GM23338 (cell line): ENCODE measurements at regions not wholly inside any gene's neighbourhood (a gene's known extent, or its start where the extent isn't known, plus 50 kb on each side); places are given as distances from the start of the nearest gene placed in this dataset.

Source experiments
- ATAC-seq: fragments of 200-7000 bp; cut with Tn5 transposase; 3 replicates; pipeline ENCODE4 v1.9.1; 2020
- DNase-seq: peaks from one replicate; pipeline ENCODE4 v3.0.0-alpha.2; 2015; ENCODE audit warnings: low spot score
- H2AFZ ChIP-seq: fragments of 200-600 bp; sonication (generic); 2 replicates; pipeline ENCODE4 v1.8.0; 2016; ENCODE audit warnings: antibody characterized with exemption, mild to moderate bottlenecking, moderate library complexity
- H3F3A ChIP-seq: fragments of 200-600 bp; sonication (generic); replicated peaks from 2 replicates; pipeline ENCODE4 v1.8.0; 2017; ENCODE audit warnings: antibody characterized with exemption, mixed run types, low read depth
- H3K27ac ChIP-seq: fragments of 200-600 bp; sonication (generic); 2 replicates; pipeline ENCODE4 v1.6.1; 2016; ENCODE audit warnings: low read depth
- H3K27me3 ChIP-seq: fragments of 200-600 bp; sonication (generic); 2 replicates; pipeline ENCODE4 v1.8.0; 2016; ENCODE audit warnings: mild to moderate bottlenecking, mixed run types, moderate library complexity; ENCODE audit not compliant: insufficient read depth
- H3K36me3 ChIP-seq: fragments of 200-600 bp; sonication (generic); 2 replicates; pipeline ENCODE4 v1.8.0; 2016; ENCODE audit warnings: mild to moderate bottlenecking; ENCODE audit not compliant: insufficient read depth
- H3K4me1 ChIP-seq: fragments of 200-600 bp; sonication (generic); 2 replicates; pipeline ENCODE4 v1.8.0; 2016; ENCODE audit warnings: mild to moderate bottlenecking, moderate library complexity; ENCODE audit not compliant: insufficient read depth
- H3K4me2 ChIP-seq: fragments of 200-600 bp; sonication (generic); 2 replicates; pipeline ENCODE4 v1.7.1; 2017; ENCODE audit warnings: mixed run types
- H3K4me3 ChIP-seq: fragments of 200-600 bp; sonication (generic); 2 replicates; pipeline ENCODE4 v1.6.1; 2016; ENCODE audit warnings: mixed run types
- H3K79me2 ChIP-seq: fragments of 200-600 bp; sonication (generic); replicated peaks from 2 replicates; pipeline ENCODE4 v1.8.0; 2017; ENCODE audit warnings: mild to moderate bottlenecking; ENCODE audit not compliant: insufficient read depth
- H3K9me2 ChIP-seq: fragments of 200-600 bp; sonication (generic); 2 replicates; pipeline ENCODE4 v1.8.0; 2017; ENCODE audit not compliant: insufficient read depth
- H4K20me1 ChIP-seq: fragments of 200-600 bp; sonication (generic); replicated peaks from 2 replicates; pipeline ENCODE4 v1.8.0; 2017; ENCODE audit warnings: mild to moderate bottlenecking; ENCODE audit not compliant: insufficient read depth
- H3K27ac Mint-ChIP-seq: 2 replicates; pipeline ENCODE4 v1.8.0; 2020; ENCODE audit warnings: inconsistent platforms, mild to moderate bottlenecking, moderate library complexity, mixed read lengths
- H3K27me3 Mint-ChIP-seq: 3 replicates; pipeline ENCODE4 v1.8.0; 2022; ENCODE audit warnings: low read depth, mild to moderate bottlenecking, moderate library complexity, mixed read lengths, inconsistent platforms; ENCODE audit not compliant: insufficient read depth, poor library complexity
- H3K36me3 Mint-ChIP-seq: 3 replicates; pipeline ENCODE4 v1.8.0; 2021; ENCODE audit warnings: low read depth, mild to moderate bottlenecking, inconsistent platforms, moderate library complexity, mixed read lengths
- H3K4me1 Mint-ChIP-seq: 3 replicates; pipeline ENCODE4 v1.8.0; 2020; ENCODE audit warnings: mild to moderate bottlenecking, inconsistent platforms, mixed read lengths
- H3K4me3 Mint-ChIP-seq: 3 replicates; pipeline ENCODE4 v1.8.0; 2021; ENCODE audit warnings: moderate library complexity, mild to moderate bottlenecking, inconsistent platforms, mixed read lengths
- H3K9me3 Mint-ChIP-seq: 3 replicates; pipeline ENCODE4 v1.8.0; 2020; ENCODE audit warnings: moderate library complexity, mild to moderate bottlenecking, inconsistent platforms, mixed read lengths
- CREB1 ChIP-seq: fragments of 250-450 bp; sonication (Bioruptor Pico); IDR thresholded peaks from 2 replicates; pipeline ENCODE4 v1.5.0; 2020; ENCODE audit warnings: low read depth, mild to moderate bottlenecking, moderate library complexity
- EZH2 ChIP-seq: fragments of 200-600 bp; sonication (generic); IDR thresholded peaks from one replicate; pipeline ENCODE4 v1.8.0; 2017; ENCODE audit warnings: antibody characterized with exemption, mild to moderate bottlenecking, low read depth; ENCODE audit not compliant: unreplicated experiment
- EZH2phosphoT487 ChIP-seq: fragments of 200-600 bp; sonication (generic); IDR thresholded peaks from one replicate; pipeline ENCODE4 v1.8.1; 2018; ENCODE audit warnings: antibody characterized with exemption; ENCODE audit not compliant: unreplicated experiment
- JUNB ChIP-seq: IDR thresholded peaks from one replicate; pipeline ENCODE4 v1.6.1; 2016; ENCODE audit warnings: antibody characterized with exemption; ENCODE audit not compliant: unreplicated experiment
- NANOG ChIP-seq: IDR thresholded peaks from 2 replicates; pipeline ENCODE4 v1.6.1; 2016; ENCODE audit warnings: antibody characterized with exemption, borderline replicate concordance
- POLR2AphosphoS5 ChIP-seq: IDR thresholded peaks from 2 replicates; pipeline ENCODE4 v1.6.1; 2016; ENCODE audit warnings: antibody characterized with exemption, low read depth
- STAT1 ChIP-seq: IDR thresholded peaks from one replicate; pipeline ENCODE4 v1.6.1; 2016; ENCODE audit warnings: antibody characterized with exemption; ENCODE audit not compliant: unreplicated experiment
- ZNF114 ChIP-seq: fragments of 250-450 bp; sonication (Bioruptor Pico); IDR thresholded peaks from 2 replicates; pipeline ENCODE4 v1.5.0; 2020; ENCODE audit warnings: mild to moderate bottlenecking, moderate library complexity
- ZNF331 ChIP-seq: fragments of 250-450 bp; sonication (Bioruptor Pico); IDR thresholded peaks from 2 replicates; pipeline ENCODE4 v1.5.0; 2020; ENCODE audit warnings: low read depth, mild to moderate bottlenecking, moderate library complexity
- TF ChIP-seq, protein P1 (sequence below), 2 experiments: fragments of 200-600 bp in 1 of 2; sonication (generic) in 1 of 2; conservative IDR thresholded peaks; 2 replicates each; pipeline versions ENCODE4 v1.5.1 to v1.6.1; 2016 to 2017; ENCODE audit warnings: antibody characterized with exemption in 2 of 2, low read depth in 2 of 2, mild to moderate bottlenecking in 2 of 2, moderate library complexity in 1 of 2
- TF ChIP-seq, protein P2 (sequence below): fragments of 250-450 bp; sonication (Bioruptor Pico); IDR thresholded peaks from 2 replicates; pipeline ENCODE4 v1.5.0; 2020; ENCODE audit warnings: mild to moderate bottlenecking, moderate library complexity
- TF ChIP-seq, protein P3 (sequence below): IDR thresholded peaks from 2 replicates; pipeline ENCODE4 v1.6.1; 2016; ENCODE audit warnings: antibody characterized with exemption
- TF ChIP-seq, protein P4 (sequence below): IDR thresholded peaks from one replicate; pipeline ENCODE4 v1.6.1; 2018; ENCODE audit warnings: antibody characterized with exemption; ENCODE audit not compliant: unreplicated experiment

DNA sequence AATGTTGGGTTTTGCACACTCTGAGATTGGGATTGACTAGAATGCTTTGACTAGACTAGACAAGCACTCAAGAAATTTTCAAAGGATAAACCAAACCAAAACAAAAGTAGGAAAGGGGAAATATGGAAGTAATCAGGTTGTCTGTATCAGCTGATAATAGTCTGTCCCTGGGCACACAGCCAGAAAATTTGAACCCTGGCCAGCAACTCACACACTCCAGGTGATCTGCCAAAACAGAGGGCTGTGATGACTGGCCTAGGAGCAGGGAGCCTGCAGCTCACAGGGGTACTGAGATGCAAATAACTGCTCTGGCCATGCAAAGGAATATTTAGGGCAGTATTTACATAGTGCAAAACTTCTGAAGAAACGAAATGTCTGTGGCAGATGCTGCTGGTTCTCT lies 112.3 kb upstream of the SMIM23 start:
- no peaks in the 10 kb centered on the region for H3K9me2 ChIP-seq
- no peak for ATAC-seq

More for the DNA sequence above, 112.3 kb upstream of the SMIM23 start:
- Histone ChIP-seq H3K27ac (no peak overlapping the region), H3K36me3 (no peaks in the 10 kb centered on the region), H3K4me1 (peaks cover 6% of the 10 kb centered on the region), H4K20me1 (no peaks in the 10 kb centered on the region), H3K27me3 (no peaks in the 10 kb centered on the region; the same call in 1 of the 2 replicates), H3K4me2 (no peak overlapping the region), H3K4me3 (no peak overlapping the region), H3F3A (no peaks in the 10 kb centered on the region), H3K79me2 (no peaks in the 10 kb centered on the region), H2AFZ (no peak overlapping the region)
- TF ChIP-seq EZH2phosphoT487 (no peak), CREB1 (CRISPR knock-in tag) (no peak), ZNF114 (CRISPR knock-in tag) (no peak), EZH2 (no peak), POLR2AphosphoS5 (no peak), NANOG (no peak), STAT1 (no peak), JUNB (no peak), ZNF331 (CRISPR knock-in tag) (no peak)
- TF ChIP-seq, protein P1, sequence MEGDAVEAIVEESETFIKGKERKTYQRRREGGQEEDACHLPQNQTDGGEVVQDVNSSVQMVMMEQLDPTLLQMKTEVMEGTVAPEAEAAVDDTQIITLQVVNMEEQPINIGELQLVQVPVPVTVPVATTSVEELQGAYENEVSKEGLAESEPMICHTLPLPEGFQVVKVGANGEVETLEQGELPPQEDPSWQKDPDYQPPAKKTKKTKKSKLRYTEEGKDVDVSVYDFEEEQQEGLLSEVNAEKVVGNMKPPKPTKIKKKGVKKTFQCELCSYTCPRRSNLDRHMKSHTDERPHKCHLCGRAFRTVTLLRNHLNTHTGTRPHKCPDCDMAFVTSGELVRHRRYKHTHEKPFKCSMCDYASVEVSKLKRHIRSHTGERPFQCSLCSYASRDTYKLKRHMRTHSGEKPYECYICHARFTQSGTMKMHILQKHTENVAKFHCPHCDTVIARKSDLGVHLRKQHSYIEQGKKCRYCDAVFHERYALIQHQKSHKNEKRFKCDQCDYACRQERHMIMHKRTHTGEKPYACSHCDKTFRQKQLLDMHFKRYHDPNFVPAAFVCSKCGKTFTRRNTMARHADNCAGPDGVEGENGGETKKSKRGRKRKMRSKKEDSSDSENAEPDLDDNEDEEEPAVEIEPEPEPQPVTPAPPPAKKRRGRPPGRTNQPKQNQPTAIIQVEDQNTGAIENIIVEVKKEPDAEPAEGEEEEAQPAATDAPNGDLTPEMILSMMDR (conservative IDR thresholded peaks at IDR 0.05; ENCODE audit: low read depth in 2 of 2), result no peak
- TF ChIP-seq, protein P2, sequence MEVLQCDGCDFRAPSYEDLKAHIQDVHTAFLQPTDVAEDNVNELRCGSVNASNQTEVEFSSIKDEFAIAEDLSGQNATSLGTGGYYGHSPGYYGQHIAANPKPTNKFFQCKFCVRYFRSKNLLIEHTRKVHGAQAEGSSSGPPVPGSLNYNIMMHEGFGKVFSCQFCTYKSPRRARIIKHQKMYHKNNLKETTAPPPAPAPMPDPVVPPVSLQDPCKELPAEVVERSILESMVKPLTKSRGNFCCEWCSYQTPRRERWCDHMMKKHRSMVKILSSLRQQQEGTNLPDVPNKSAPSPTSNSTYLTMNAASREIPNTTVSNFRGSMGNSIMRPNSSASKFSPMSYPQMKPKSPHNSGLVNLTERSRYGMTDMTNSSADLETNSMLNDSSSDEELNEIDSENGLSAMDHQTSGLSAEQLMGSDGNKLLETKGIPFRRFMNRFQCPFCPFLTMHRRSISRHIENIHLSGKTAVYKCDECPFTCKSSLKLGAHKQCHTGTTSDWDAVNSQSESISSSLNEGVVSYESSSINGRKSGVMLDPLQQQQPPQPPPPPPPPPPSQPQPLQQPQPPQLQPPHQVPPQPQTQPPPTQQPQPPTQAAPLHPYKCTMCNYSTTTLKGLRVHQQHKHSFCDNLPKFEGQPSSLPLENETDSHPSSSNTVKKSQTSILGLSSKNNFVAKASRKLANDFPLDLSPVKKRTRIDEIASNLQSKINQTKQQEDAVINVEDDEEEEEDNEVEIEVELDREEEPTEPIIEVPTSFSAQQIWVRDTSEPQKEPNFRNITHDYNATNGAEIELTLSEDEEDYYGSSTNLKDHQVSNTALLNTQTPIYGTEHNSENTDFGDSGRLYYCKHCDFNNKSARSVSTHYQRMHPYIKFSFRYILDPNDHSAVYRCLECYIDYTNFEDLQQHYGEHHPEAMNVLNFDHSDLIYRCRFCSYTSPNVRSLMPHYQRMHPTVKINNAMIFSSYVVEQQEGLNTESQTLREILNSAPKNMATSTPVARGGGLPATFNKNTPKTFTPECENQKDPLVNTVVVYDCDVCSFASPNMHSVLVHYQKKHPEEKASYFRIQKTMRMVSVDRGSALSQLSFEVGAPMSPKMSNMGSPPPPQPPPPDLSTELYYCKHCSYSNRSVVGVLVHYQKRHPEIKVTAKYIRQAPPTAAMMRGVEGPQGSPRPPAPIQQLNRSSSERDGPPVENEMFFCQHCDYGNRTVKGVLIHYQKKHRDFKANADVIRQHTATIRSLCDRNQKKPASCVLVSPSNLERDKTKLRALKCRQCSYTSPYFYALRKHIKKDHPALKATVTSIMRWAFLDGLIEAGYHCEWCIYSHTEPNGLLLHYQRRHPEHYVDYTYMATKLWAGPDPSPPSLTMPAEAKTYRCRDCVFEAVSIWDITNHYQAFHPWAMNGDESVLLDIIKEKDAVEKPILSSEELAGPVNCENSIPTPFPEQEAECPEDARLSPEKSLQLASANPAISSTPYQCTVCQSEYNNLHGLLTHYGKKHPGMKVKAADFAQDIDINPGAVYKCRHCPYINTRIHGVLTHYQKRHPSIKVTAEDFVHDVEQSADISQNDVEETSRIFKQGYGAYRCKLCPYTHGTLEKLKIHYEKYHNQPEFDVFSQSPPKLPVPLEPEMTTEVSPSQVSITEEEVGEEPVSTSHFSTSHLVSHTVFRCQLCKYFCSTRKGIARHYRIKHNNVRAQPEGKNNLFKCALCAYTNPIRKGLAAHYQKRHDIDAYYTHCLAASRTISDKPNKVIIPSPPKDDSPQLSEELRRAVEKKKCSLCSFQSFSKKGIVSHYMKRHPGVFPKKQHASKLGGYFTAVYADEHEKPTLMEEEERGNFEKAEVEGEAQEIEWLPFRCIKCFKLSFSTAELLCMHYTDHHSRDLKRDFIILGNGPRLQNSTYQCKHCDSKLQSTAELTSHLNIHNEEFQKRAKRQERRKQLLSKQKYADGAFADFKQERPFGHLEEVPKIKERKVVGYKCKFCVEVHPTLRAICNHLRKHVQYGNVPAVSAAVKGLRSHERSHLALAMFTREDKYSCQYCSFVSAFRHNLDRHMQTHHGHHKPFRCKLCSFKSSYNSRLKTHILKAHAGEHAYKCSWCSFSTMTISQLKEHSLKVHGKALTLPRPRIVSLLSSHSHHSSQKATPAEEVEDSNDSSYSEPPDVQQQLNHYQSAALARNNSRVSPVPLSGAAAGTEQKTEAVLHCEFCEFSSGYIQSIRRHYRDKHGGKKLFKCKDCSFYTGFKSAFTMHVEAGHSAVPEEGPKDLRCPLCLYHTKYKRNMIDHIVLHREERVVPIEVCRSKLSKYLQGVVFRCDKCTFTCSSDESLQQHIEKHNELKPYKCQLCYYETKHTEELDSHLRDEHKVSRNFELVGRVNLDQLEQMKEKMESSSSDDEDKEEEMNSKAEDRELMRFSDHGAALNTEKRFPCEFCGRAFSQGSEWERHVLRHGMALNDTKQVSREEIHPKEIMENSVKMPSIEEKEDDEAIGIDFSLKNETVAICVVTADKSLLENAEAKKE (CRISPR knock-in tag), result no peak
- TF ChIP-seq, protein P3, sequence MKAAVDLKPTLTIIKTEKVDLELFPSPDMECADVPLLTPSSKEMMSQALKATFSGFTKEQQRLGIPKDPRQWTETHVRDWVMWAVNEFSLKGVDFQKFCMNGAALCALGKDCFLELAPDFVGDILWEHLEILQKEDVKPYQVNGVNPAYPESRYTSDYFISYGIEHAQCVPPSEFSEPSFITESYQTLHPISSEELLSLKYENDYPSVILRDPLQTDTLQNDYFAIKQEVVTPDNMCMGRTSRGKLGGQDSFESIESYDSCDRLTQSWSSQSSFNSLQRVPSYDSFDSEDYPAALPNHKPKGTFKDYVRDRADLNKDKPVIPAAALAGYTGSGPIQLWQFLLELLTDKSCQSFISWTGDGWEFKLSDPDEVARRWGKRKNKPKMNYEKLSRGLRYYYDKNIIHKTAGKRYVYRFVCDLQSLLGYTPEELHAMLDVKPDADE, result no peak
- TF ChIP-seq, protein P4, sequence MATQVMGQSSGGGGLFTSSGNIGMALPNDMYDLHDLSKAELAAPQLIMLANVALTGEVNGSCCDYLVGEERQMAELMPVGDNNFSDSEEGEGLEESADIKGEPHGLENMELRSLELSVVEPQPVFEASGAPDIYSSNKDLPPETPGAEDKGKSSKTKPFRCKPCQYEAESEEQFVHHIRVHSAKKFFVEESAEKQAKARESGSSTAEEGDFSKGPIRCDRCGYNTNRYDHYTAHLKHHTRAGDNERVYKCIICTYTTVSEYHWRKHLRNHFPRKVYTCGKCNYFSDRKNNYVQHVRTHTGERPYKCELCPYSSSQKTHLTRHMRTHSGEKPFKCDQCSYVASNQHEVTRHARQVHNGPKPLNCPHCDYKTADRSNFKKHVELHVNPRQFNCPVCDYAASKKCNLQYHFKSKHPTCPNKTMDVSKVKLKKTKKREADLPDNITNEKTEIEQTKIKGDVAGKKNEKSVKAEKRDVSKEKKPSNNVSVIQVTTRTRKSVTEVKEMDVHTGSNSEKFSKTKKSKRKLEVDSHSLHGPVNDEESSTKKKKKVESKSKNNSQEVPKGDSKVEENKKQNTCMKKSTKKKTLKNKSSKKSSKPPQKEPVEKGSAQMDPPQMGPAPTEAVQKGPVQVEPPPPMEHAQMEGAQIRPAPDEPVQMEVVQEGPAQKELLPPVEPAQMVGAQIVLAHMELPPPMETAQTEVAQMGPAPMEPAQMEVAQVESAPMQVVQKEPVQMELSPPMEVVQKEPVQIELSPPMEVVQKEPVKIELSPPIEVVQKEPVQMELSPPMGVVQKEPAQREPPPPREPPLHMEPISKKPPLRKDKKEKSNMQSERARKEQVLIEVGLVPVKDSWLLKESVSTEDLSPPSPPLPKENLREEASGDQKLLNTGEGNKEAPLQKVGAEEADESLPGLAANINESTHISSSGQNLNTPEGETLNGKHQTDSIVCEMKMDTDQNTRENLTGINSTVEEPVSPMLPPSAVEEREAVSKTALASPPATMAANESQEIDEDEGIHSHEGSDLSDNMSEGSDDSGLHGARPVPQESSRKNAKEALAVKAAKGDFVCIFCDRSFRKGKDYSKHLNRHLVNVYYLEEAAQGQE, result no peak
- peaks cover 3% of the 10 kb centered on the region; the same call in 1 of the 3 replicates for H3K36me3 Mint-ChIP-seq
- H3K4me3 Mint-ChIP-seq, result no peak overlapping the region
- peaks cover 4% of the 10 kb centered on the region; the same call in 1 of the 3 replicates for H3K9me3 Mint-ChIP-seq
- DNase-seq, result no peak
- peaks cover 7% of the 10 kb centered on the region for H3K27me3 Mint-ChIP-seq
- no peak overlapping the region for H3K27ac Mint-ChIP-seq
- peaks cover 9% of the 10 kb centered on the region for H3K4me1 Mint-ChIP-seq
